IPS DF 19.7 (cell line): ENCODE measurements at regions not wholly inside any gene's neighbourhood (a gene's known extent, or its start where the extent isn't known, plus 50 kb on each side); places are given as distances from the start of the nearest gene placed in this dataset.
"Not testable (repeated sequence)": the region's sequence is repeated elsewhere in the genome, so short reads cannot be mapped to it uniquely, and the experiment has no call there.

Experiments used
- DNase-seq: peaks from one replicate; pipeline ENCODE4 v3.0.0-alpha.2; 2013; ENCODE audit warnings: low read depth, low spot score

DNA sequence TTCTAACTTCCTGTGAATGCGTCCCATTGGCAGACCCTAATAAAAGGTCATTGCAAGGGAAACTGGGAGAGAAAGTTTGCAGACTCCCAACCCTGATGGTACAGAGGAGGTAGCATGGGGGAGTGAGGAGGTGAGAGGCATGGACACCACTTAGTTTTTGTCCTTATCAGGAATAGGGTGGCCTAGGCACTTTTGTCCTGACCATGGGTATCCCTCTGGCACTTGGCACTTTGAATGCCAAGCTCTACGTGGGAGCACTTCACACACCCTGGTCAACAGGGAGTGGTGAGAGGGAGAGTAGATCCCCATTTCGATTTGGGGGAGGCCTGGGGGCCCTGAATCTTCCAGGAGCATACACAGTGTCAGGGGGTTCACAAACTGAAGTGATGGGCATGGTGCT is 75.6 kb upstream of the SH3PXD2B start:
- no peak for DNase-seq

DNA sequence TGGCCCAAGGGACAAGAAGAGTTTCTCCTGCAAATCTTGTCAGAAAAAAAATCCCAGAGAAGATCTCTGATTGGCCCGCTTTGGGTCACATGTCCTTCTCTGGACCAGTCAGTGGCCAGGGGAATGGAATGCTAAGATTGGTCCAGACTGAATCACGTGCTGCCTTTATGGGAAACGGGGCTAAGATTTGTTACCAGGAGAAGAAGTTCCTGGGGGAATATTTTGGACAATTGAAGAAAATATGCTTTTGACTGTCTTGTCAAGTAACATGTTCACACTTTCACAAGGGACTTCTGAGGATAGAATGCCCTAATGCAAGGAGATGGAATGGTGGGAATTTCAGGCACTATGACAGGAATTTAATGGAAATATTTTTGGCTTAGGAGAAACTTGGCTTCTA is 74.1 kb upstream of the SH3PXD2B start:
- DNase-seq: no peak

DNA sequence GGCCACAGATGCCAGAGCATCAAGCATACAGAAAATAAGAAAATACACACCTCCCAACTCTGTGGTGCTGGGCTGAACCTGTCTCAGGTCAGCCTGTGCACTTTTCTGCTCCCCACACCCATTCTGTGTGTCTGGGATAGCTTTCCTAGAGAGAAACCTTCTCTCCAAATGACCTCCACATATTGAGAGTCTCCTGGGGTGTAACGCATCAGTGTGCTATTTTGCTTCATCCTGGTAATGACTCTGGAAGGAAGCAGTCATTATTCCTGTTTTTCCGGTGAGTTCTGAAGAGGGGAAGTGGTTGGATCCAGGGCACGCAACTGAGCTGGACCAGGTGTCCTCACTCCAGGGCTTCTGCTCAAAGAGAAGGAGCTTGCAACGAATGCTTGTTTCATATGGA is 73.2 kb upstream of the SH3PXD2B start:
- DNase-seq: no peak

DNA sequence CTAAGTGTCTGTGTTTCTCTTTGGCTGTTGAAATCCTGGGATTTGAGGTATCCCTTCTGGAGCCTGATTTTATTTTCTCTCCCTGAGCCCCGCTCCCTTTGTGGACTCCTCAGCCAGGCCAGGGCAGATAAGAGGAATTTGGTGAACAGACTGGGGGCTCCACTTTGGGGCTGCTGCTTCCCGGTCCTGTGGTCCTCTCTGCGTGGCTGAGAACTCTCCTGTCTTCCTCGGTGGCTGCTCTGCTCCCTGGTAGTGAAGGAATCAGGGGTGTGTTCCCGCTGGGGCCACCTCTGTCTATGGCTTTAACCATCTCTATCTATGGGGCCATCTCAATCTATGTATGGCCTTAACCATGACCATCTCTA is 71.7 kb upstream of the SH3PXD2B start:
- no peak for DNase-seq

DNA sequence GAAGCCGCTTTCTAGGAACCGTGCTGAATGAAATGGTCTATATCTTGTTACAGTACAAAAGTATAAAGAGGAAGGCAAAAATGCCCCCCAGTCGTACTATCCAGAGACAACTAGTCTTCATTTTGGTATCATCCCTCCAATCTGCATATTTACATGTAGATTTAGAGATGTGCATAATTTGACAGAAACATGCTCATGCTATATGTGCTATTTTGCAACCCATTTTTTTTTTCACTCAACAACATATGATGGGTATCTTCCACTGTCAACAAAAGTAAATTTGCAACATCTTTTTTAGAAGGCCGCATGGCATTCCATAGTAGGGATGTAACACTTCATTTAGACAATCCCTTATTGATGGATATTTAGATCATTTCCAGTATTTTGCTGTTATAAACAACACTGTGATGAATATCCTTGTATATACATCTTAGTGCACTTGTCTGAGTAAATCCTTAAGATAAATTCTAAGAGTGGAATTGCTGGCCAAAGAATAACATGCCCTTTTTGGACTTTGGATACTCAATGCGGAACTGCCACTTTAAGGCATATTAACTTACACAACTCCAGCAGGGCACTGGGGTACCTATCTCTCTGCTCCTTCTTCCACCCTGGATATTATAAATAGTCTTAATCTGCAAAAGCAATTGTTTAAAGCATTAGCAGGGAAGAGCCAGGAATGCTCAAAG is 71.1 kb upstream of the SH3PXD2B start:
- DNase-seq: no peak

DNA sequence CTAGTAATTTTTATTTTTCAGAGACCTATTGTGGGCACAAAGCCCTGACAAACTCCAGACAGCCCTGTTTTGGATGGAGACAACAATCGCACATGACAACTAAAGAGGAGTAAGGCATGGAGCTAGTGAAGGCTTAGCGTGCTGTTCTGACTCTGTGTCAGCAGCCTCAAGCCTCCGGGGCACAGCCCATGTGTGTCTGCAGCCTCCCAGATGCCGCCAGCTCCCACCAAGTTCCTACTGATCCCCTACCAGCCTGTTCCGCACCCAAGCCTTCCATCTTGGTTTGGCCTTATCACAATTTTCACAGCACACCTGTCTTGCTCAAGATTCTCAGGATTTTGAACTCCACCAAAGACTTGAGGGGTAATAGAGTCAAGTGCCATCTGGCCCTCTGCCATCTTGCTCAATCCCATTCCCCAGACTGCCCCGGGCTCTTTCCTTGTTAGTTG is 70.3 kb upstream of the SH3PXD2B start:
- no peak for DNase-seq

DNA sequence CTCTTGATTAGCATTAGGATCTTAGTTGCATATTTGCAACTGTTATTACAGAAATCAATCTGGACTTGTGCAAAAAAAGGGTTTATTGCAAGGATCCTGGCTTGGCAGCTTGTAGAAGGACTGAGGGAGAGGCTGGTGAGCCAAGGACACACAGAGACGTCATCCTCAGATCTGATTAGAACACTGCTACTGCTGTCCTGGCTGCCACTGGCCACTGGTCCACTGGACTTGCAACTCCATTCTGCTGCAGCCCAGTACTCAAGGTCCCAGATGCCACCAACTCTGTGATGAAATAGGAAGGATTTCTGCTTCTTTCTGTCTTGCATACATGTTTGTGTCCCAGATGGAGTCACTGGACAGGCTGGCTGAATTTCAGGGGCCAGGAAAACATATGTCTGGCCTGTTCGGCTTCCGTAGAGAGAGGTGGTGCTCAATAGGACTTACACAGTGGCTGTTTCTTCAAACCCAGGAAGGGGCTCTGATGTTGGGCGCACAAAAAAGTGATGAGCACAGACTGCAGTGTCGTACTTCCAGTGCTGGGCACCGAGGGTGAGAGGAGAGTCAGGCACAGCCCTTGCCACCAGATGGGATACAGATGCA is 68.9 kb upstream of the SH3PXD2B start:
- no peak for DNase-seq

DNA sequence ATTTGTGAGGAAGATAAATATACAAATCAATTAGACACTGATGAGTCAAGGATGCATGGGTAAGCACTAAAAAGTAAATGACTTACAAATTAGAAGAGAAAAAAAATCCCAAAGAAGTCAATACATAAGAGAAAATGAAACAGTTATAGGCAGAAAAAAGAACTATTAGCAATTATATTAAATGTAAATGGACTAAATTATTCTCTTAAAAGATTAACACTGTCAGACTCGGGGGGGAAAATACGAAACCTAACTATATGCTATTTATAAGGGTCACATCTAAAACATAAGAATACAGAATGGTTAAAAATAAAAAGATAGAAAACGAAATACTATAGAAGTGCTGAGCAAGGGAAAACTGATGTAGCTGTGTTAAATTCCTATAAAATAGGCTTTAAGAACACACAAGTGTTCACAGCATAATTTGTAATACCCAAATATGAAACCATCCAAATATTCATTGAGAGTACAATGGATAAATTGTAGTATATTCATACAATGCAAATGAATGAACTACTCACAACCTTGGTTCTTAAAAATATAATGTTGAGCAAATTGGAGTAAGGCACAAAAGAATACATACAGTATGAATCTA is 67.1 kb upstream of the SH3PXD2B start:
- DNase-seq: no peak

DNA sequence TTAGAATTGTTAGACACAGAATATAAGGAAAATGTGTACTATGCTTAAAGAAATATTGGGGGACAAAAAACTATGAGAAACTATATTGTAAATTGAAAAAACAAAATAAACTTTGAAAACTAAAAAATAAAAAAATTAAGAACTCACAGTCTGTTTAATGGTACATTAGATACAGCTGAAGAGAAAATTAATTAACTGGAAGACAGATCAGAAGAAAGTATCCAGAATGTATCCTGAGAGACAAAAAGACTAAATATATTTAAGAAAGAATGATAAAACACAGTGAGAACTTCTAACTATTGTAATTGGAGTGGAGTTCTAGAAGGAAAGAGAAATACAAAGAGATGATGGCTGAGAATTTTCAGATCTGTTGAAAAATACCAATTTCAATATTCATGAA is 57.6 kb upstream of the SH3PXD2B start:
- DNase-seq: no peak

DNA sequence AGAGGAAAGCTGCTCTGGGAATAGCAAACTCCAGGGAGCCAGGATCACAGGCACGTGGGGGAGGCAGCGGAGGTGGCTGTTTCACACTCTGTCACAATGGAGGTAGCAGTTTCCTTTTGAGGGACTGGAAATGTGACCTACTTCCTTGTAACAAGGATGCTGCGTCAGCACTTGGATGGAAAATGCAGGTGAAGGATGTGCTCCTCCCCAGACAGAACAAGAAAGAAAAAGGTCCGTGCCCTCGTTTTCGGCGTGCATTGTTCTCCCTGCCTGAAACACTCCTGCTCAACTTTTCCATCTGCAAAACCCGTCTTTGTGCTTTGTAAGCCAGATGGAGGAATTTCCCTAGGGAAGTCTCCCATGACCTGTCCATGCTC is 55.1 kb upstream of the SH3PXD2B start:
- no peak for DNase-seq

DNA sequence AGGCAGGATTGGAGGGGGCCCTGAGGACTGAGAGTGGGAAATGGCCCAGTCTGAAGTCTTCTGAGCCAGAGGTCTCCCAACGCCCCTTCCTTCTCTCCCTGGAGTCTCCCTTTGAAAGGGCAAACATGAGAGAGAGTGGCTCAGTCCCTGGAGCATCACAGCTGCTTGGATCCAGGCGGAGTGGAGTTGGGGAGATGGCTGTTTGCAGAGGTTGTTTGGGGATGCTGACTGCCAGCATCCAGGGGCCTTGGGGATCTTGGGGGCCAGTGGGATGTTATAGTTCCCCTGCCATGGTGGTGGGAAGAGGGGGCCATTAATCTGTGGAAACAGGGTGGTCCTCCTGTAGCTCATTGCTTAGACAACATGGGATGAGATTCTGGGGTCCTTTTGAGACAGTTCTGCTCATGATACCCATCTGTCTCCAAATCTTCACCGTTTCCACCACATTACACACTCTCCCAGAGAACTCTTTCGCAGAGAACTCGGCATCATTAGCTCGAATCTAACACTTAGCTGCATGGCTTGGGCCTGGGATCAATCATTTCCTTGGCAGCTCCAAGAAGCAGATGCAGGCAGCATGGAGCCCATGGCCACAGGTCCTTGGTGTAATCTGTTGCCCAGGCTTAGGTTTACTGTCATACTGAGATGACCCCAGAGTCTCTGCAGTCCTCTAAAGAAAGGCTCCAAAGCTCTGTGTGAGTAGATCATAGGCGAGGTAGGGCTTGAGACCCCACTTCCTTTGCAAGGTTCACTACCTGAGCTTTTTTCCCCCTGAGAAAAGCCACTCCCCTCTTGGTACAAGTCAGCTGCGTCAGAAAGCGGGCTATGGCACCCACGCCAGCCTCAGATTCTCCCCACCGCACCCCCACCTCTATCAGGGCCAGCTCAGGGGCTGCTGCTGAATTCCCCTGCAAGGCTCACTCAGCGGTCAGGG is 54.4 kb upstream of the SH3PXD2B start:
- no peak for DNase-seq

DNA sequence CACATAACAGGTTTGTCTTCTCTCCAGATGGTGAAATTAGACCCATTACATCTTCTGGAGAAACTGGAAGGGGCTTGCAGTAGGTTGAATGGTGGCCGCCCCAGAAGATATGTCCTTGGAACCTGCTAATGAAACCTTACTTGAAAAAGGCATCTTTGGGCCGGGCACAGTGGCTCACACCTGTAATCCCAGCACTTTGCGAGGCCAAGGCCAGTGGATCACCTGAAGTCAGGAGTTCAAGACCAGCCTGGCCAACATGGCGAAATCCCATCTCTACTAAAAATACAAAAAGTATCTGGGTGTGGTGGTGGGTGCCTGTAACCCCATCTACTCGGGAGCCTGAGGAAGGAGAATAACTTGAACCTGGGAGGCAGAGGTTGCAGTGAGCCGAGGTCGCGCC is 53.2 kb upstream of the SH3PXD2B start:
- not testable (repeated sequence) for DNase-seq

DNA sequence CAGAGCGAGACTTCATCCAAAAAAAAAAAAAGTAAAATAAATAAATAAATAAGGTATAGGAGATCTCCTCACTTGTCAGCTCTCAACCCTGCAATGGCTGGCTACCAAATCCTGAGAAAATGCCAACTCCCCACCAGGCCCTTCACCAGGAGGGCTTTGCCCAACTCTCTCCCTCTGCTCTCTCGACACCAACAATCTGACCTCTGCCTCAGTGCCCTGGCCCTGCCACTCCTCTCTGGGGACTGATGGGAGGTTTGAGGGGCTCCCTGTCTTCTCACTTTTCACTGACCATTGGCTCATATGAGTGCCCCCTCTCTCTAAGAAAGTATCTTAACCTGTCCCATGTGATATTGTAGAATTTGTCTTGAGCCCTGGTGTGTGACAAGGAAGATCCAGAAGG is 52.6 kb upstream of the SH3PXD2B start:
- no peak for DNase-seq

DNA sequence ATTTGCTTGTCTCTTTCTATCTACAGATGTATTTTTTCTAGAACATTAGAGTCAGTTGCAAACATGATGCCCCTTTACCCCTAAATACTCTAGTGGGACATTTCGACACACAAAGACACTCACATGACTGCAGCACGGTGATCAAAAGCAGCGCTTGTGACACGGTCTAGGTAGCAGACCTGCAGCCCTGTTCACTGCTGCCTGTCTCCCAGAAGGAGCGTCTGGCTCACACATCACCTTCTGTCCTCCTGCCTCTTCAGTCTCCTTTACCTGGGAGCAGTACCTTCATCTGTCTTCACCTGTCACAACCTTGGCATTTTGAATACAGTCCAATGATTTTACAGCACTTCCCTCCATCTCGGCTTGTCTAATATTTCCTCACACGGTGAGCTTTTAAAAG is 51.9 kb upstream of the SH3PXD2B start:
- no peak for DNase-seq

DNA sequence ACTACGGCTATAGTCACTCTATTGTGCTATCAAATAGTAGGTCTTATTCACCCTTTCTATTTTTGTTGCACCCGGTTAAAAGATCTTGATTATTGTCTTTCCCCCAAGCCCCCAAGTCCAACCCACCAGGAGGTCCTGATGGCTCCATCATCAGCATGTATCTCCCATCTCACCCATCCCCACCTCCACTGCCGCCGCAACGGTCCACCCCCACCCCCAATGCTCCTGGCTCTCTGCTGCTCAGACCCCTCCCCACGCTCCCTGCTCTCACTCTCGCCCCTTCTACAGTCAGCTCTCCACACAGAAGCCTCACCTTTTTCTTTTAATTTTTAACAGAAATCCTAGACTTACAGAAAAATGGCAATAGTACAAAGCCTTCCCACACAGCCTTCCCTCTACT is 51.5 kb upstream of the SH3PXD2B start:
- DNase-seq: no peak

DNA sequence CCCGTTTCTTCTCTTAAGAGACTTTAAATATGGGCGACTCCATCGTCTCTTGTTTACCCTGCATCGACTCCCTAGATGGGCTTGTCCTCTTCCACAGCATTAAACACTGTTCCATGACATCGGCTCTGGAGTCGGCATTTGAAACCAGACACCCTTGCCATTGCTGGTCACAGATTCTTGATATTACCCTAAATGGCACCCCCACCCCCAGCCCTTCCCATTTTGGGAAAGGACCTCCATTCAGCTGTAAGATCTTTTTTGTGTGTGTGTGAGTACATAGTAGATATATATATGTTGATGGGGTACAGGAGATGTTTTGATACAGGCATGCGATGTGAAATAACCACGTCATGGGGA is 51.1 kb upstream of the SH3PXD2B start:
- DNase-seq: no peak

DNA sequence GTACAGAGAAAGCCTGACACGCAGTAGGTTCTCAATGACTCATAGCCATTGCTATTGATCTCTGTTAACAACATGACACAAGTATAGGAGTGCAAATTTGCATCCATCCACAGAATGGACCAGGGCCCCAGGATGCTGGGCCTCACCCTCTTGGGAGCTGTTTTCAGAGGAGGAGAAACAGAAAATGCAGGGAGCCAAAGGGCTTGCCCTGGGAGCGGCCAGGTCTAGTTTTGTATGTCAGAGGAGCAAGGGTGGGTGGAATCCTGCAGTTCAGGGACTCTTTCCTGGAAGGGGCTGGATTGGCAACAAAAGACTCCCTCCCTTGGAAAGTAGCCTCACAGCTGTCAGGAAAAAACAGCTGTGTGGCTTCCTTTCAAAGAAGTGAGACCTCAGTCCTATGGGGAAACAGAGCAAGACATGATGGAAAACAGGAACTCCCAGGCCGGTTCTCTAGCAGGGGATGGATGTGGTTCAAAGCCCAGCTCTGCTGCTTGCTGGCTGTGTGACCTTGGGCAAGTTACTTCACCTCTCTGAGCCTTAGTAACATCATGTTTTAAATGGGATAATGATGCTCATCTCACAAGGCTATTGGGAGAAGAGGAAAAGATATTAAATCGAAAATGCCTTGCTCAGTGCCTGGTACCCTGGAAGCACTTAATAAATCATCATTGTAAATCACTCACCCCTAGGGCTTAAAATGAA is 50.5 kb upstream of the SH3PXD2B start:
- no peak for DNase-seq

DNA sequence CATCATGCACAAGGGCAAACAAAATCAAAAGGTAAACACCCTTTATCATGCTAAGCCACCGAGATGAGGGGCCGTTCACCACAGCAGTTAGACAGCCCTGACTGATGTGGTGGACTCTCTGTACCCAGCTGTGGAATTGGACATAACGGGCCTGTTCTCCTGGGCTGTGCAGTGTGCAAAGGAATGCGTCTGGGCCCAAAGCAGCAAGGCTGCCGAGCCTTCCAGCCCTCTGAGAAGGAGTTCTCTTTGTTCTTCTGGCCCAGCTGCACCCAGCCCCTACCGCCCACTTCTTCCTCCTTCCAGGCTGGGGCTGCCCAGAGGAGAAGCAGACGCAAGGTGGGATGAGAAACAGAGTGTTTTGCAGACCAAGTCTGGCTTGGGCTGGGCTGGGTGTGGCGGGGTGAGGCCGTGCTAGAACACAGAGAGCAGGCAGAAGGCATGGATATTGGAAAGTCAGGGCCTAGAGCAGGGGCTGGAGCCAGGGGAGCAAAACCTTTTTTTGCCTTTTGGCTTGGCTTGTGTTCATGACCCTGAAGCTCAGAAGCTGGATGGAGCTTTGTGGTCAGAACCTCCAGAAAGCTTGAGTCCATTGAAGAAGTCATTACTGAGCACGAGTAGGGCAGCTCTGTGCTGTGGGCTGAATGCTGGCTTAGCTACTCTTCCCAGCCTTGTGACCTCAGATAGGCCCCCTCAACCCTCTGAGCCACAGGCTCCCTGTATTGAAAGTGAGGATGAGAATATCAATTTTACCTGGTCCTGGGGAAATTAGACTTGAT is 49.8 kb upstream of the SH3PXD2B start:
- DNase-seq: no peak
